ENCODE measurements at regions not wholly inside any gene's neighbourhood (a gene's known extent, or its start where the extent isn't known, plus 50 kb on each side); places are given as distances from the start of the nearest gene placed in this dataset.

- Histone ChIP-seq H2BK12ac (ENCODE audit: insufficient read length, low read depth, low read length) (no peak overlapping the region), H2AK5ac (ENCODE audit: insufficient read length, low read length) (no peak overlapping the region), H2BK15ac (ENCODE audit: low read depth, low read length) (no peak overlapping the region)
These were observed 123.0 kb downstream of the GPR85 start for GRCh38 chr7:112963634-112964033.

More at GRCh38 chr7:112963634-112964033, 123.0 kb downstream of the GPR85 start:
- Histone ChIP-seq H4K91ac (ENCODE audit: insufficient read length, low read depth, low read length) (no peak overlapping the region), H3T11ph (ENCODE audit: low read length) (no peak overlapping the region), H2BK120ac (ENCODE audit: low read depth, low read length, poor library complexity, severe bottlenecking) (no peak overlapping the region), H4K8ac (replicated peaks; ENCODE audit: insufficient read length, low read depth, low read length) (no peak overlapping the region), H3K9ac (ENCODE audit: extremely low read depth, insufficient read length, low read length) (no peak overlapping the region), H4K5ac (ENCODE audit: insufficient read length, low read depth, low read length) (no peak overlapping the region), H3K27me3 (ENCODE audit: insufficient read depth, low read length) (no peaks in the 10 kb centered on the region), H3K9me3 (ENCODE audit: control insufficient read depth, low read depth, low read length) (no peaks in the 10 kb centered on the region), H3K4me2 (ENCODE audit: insufficient read depth, insufficient read length, low read length) (no peak overlapping the region), H2BK20ac (ENCODE audit: low read depth, low read length, poor library complexity, severe bottlenecking) (no peak overlapping the region), H2BK5ac (ENCODE audit: insufficient read length, low read length) (no peak overlapping the region), H3K79me1 (ENCODE audit: insufficient read depth, low read depth, low read length, poor library complexity, severe bottlenecking) (no peaks in the 10 kb centered on the region), H3K14ac (ENCODE audit: insufficient read depth, low read length) (no peak overlapping the region), H3K23ac (ENCODE audit: insufficient read length, low read depth, low read length) (no peak overlapping the region), H3K27ac (ENCODE audit: insufficient read length, low read depth, low read length) (no peak overlapping the region), H4K20me1 (ENCODE audit: control insufficient read depth, insufficient read depth, insufficient read length) (no peaks in the 10 kb centered on the region), H3K4me1 (ENCODE audit: insufficient read depth, low read length) (no peaks in the 10 kb centered on the region), H3K18ac (ENCODE audit: insufficient read length, low read depth, low read length) (no peak overlapping the region), H2AFZ (ENCODE audit: low read length) (no peak overlapping the region), H3K56ac (ENCODE audit: insufficient read length, low read depth, low read length) (no peak overlapping the region), H3K23me2 (ENCODE audit: insufficient read length, low read depth, low read length, poor library complexity, severe bottlenecking) (no peaks in the 10 kb centered on the region), H3K4ac (ENCODE audit: low read depth, low read length) (no peak overlapping the region), H3K79me2 (ENCODE audit: insufficient read depth, low read length) (no peaks in the 10 kb centered on the region)
- Mint-ChIP-seq H3K36me3 (ENCODE audit: insufficient read depth in 1 of 3, low read depth in 3 of 3) (no peaks in the 10 kb centered on the region), H3K27ac (no peak overlapping the region), H3K4me3 (no peak overlapping the region), H3K4me1 (no peaks in the 10 kb centered on the region), H3K27me3 (ENCODE audit: low read depth) (no peaks in the 10 kb centered on the region), H3K9me3 (no peaks in the 10 kb centered on the region)
- no peak for TF ChIP-seq CTCF (conservative IDR thresholded peaks at IDR 0.05)
- DNase-seq = no peak
- WGBS (ENCODE audit: extremely low coverage, insufficient read length, low lambda C conversion rate) = no CpG with 5 or more reads among the region's 1 CpG
